ENCODE measurements at regions not wholly inside any gene's neighbourhood (a gene's known extent, or its start where the extent isn't known, plus 50 kb on each side); places are given as distances from the start of the nearest gene placed in this dataset.

DNA sequence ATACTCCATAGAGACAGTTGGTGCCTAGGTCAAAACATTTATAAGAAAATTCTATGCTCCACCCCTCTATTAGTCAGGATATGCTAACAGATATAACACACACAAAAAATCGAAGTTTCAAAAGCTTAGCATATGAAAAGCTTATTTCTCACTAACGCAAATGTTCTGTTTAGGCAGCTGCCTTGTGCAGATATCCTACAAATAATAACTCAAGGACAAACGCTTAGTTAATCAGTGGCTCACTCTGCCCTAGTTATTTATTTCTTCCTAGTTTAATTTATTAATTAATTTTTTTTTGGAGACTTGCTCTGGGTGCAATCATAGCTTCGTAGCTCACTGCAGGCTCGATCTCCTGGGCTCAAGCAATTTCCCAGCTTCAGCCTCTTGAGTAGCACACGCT is 259.7 kb upstream of the GPC6 start:
- H3F3A ChIP-seq (ENCODE audit: insufficient read depth, low read length, poor library complexity, severe bottlenecking), result no peaks in the 10 kb centered on the region

GRCh38 chr13:92967923-92968322 is 258.7 kb upstream of the GPC6 start:
- Histone ChIP-seq H2AFZ (ENCODE audit: low read depth, low read length) (no peak overlapping the region), H3K9me2 (ENCODE audit: insufficient read depth, low read length) (no peaks in the 10 kb centered on the region), H3F3A (ENCODE audit: insufficient read depth, low read length, poor library complexity, severe bottlenecking) (no peaks in the 10 kb centered on the region)

More for the DNA sequence above, 259.7 kb upstream of the GPC6 start:
- Histone ChIP-seq H3K9me3 (ENCODE audit: low read length) (no peaks in the 10 kb centered on the region), H3K36me3 (ENCODE audit: insufficient read depth, low read length) (no peaks in the 10 kb centered on the region), H3K4me3 (ENCODE audit: low read length) (no peak overlapping the region), H3K79me2 (replicated peaks; ENCODE audit: insufficient read depth, low read length) (no peaks in the 10 kb centered on the region), H3K9me2 (ENCODE audit: insufficient read depth, low read length) (no peaks in the 10 kb centered on the region), H2AFZ (ENCODE audit: low read depth, low read length) (no peak overlapping the region), H4K20me1 (ENCODE audit: insufficient read depth) (no peaks in the 10 kb centered on the region), H3K27me3 (ENCODE audit: insufficient read depth, low read depth, low read length) (no peaks in the 10 kb centered on the region), H3K9ac (ENCODE audit: low read length) (no peak overlapping the region), H3K27ac (ENCODE audit: low read length) (no peak overlapping the region), H3K4me2 (ENCODE audit: low read length) (no peak overlapping the region)
- TF ChIP-seq EP300 (conservative IDR thresholded peaks at IDR 0.05; ENCODE audit: poor library complexity, severe bottlenecking), result no peak
- TF ChIP-seq RAD21 (conservative IDR thresholded peaks at IDR 0.05), result no peak

More at GRCh38 chr13:92967923-92968322, 258.7 kb upstream of the GPC6 start:
- Histone ChIP-seq H3K27me3 (ENCODE audit: insufficient read depth, low read depth, low read length) (no peaks in the 10 kb centered on the region), H3K4me2 (ENCODE audit: low read length) (no peak overlapping the region), H3K9ac (ENCODE audit: low read length) (no peak overlapping the region), H3K79me2 (replicated peaks; ENCODE audit: insufficient read depth, low read length) (no peaks in the 10 kb centered on the region), H3K27ac (ENCODE audit: low read length) (no peak overlapping the region), H4K20me1 (ENCODE audit: insufficient read depth) (no peaks in the 10 kb centered on the region), H3K36me3 (ENCODE audit: insufficient read depth, low read length) (no peaks in the 10 kb centered on the region), H3K9me3 (ENCODE audit: low read length) (no peaks in the 10 kb centered on the region), H3K4me3 (ENCODE audit: low read length) (no peak overlapping the region)
- no peak for TF ChIP-seq SMC3 (conservative IDR thresholded peaks at IDR 0.05; ENCODE audit: poor library complexity)
- TF ChIP-seq EP300 (conservative IDR thresholded peaks at IDR 0.05; ENCODE audit: poor library complexity, severe bottlenecking), result no peak
- no peak for TF ChIP-seq CTCF (IDR thresholded peaks at IDR 0.05; ENCODE audit: poor library complexity, severe bottlenecking)
- no peak for TF ChIP-seq REST (IDR thresholded peaks at IDR 0.05; ENCODE audit: borderline replicate concordance)
- TF ChIP-seq RAD21 (conservative IDR thresholded peaks at IDR 0.05), result no peak
- TF ChIP-seq POLR2AphosphoS5 (IDR thresholded peaks at IDR 0.05), result no peak
- no peak for TF ChIP-seq MXI1 (conservative IDR thresholded peaks at IDR 0.05; ENCODE audit: poor library complexity, severe bottlenecking)
- TF ChIP-seq TAF1 (IDR thresholded peaks at IDR 0.05; ENCODE audit: low read depth), result no peak
- TF ChIP-seq EZH2 (IDR thresholded peaks at IDR 0.05; ENCODE audit: borderline replicate concordance, insufficient read depth, low read length, poor library complexity, severe bottlenecking), result no peak
